BE2C (cell line): ENCODE measurements at regions not wholly inside any gene's neighbourhood (a gene's known extent, or its start where the extent isn't known, plus 50 kb on each side); places are given as distances from the start of the nearest gene placed in this dataset.

ENCODE experiments used
- DNase-seq: peaks from one replicate; pipeline ENCODE4 v3.0.0-alpha.2; 2020
- H3K27me3 ChIP-seq: fragments of 250-450 bp; sonication (Bioruptor Pico); 2 replicates; pipeline ENCODE4 v1.5.1; 2020; ENCODE audit warnings: mild to moderate bottlenecking
- H3K36me3 ChIP-seq: fragments of 250-450 bp; sonication (Bioruptor Pico); 2 replicates; pipeline ENCODE4 v1.5.1; 2020; ENCODE audit warnings: mild to moderate bottlenecking
- H3K4me1 ChIP-seq: fragments of 250-450 bp; sonication (Bioruptor Pico); 2 replicates; pipeline ENCODE4 v1.5.1; 2020
- H3K4me3 ChIP-seq: 2 replicates; pipeline ENCODE4 v1.5.1; 2011; ENCODE audit warnings: low read depth, low read length
- H3K9me3 ChIP-seq: fragments of 250-450 bp; sonication (Bioruptor Pico); 2 replicates; pipeline ENCODE4 v1.5.1; 2020
- TF ChIP-seq, protein P1 (sequence below): IDR thresholded peaks from 2 replicates; pipeline ENCODE4 v1.5.1; 2012; ENCODE audit warnings: mild to moderate bottlenecking, low read depth, low read length

DNA sequence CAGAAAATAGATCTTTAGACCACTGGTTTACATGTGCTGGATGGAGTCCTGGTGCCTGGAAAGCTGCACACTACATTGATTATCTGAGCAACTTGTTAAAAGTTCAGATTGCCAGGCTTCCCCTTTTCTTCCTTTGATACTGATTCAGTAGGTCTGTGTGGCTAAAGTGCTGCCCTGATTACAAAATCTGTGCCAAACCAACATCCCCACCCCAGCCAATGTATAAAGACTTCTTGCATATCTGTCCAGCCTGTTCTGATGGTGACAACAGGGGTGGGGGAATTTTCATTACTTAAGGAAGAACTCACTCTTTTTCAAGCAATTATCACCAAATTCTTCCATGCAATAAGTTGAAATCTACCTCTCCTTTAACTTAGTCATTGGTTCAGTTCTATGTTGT is 135.5 kb downstream of the TNFSF18 start:
- Histone ChIP-seq H3K36me3 (no peaks in the 10 kb centered on the region), H3K27me3 (no peaks in the 10 kb centered on the region), H3K4me1 (no peaks in the 10 kb centered on the region; the same call in 1 of the 2 replicates), H3K9me3 (no peaks in the 10 kb centered on the region), H3K4me3 (no peak overlapping the region)
- DNase-seq = no peak
- TF ChIP-seq, protein P1, sequence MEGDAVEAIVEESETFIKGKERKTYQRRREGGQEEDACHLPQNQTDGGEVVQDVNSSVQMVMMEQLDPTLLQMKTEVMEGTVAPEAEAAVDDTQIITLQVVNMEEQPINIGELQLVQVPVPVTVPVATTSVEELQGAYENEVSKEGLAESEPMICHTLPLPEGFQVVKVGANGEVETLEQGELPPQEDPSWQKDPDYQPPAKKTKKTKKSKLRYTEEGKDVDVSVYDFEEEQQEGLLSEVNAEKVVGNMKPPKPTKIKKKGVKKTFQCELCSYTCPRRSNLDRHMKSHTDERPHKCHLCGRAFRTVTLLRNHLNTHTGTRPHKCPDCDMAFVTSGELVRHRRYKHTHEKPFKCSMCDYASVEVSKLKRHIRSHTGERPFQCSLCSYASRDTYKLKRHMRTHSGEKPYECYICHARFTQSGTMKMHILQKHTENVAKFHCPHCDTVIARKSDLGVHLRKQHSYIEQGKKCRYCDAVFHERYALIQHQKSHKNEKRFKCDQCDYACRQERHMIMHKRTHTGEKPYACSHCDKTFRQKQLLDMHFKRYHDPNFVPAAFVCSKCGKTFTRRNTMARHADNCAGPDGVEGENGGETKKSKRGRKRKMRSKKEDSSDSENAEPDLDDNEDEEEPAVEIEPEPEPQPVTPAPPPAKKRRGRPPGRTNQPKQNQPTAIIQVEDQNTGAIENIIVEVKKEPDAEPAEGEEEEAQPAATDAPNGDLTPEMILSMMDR = no peak

DNA sequence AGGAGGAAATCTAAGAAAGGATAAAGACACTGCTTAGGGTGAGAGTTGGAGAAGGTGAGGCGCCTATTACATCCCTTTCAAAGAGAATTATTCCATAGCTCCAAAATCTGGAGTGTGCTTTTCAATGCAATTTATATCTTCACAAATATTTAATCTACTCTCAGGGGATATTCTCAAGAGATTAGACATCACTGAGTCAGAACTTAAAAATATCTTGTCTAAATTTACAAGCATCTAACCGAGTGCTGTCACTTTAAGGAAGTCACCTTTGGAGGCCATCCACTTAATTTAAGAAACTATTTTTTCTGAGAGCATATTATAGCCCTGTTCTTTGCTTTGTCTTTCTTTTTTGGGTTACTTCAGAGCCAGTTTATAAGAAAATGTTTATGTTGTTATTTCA is 134.6 kb downstream of the TNFSF18 start:
- no peaks in the 10 kb centered on the region for H3K9me3 ChIP-seq
- H3K36me3 ChIP-seq = no peaks in the 10 kb centered on the region
- no peaks in the 10 kb centered on the region; the same call in 1 of the 2 replicates for H3K4me1 ChIP-seq
- no peak for DNase-seq
- H3K4me3 ChIP-seq = no peak overlapping the region
- no peaks in the 10 kb centered on the region for H3K27me3 ChIP-seq
- TF ChIP-seq, protein P1 = no peak

GRCh38 chr1:172917972-172918371 is 132.8 kb downstream of the TNFSF18 start:
- DNase-seq = no peak
- Histone ChIP-seq H3K27me3 (no peaks in the 10 kb centered on the region), H3K9me3 (no peaks in the 10 kb centered on the region), H3K4me3 (no peak overlapping the region), H3K4me1 (no peaks in the 10 kb centered on the region), H3K36me3 (no peaks in the 10 kb centered on the region)
- TF ChIP-seq, protein P1 = no peak

DNA sequence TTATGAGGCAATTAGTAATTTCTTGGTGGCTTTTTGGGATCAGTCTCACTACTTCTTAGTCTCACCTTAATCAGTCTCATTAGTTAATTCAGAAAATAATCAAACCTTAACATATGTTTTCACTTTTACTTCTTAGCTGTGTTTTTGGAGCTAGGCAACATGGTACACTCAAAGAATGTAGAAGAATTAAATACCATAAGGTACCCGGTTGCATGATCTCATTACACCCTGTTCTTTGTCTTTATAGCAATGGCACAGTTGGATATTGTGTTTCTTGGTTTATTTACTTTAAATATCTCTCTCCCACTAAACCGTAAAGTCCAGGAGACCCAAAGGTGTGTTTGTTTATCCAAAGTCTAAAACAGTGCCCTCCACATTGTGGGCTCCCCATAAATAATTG is 132.3 kb downstream of the TNFSF18 start:
- TF ChIP-seq, protein P1 = no peak
- H3K27me3 ChIP-seq = no peaks in the 10 kb centered on the region
- no peak overlapping the region for H3K4me3 ChIP-seq
- no peaks in the 10 kb centered on the region for H3K4me1 ChIP-seq
- DNase-seq = no peak
- H3K36me3 ChIP-seq = no peaks in the 10 kb centered on the region
- no peaks in the 10 kb centered on the region for H3K9me3 ChIP-seq

GRCh38 chr1:172926070-172926469 is 124.7 kb downstream of the TNFSF18 start:
- Histone ChIP-seq H3K4me1 (peaks cover 9% of the 10 kb centered on the region), H3K4me3 (no peak overlapping the region), H3K36me3 (no peaks in the 10 kb centered on the region), H3K27me3 (no peaks in the 10 kb centered on the region), H3K9me3 (no peaks in the 10 kb centered on the region)
- TF ChIP-seq, protein P1 = no peak
- DNase-seq = no peak

DNA sequence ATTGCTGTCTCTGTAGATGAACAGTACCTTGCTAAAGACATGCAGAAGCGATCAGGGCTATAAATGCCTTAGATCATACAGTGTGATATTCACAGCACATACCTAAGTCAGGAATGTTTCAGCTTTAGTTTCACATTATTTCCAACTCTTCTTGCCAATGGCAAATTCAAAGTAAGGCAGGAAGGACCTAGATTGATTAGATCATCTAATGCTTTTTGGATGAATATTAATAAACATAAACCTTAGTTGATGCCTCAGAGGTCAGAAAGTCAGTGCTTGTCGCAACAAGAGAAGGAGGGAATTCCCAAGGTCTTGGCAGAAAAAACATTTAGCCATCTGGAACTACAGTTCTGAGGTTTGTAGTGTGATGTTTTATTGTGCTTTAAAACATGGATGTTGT is 122.3 kb downstream of the TNFSF18 start:
- TF ChIP-seq, protein P1 = no peak
- Histone ChIP-seq H3K27me3 (no peaks in the 10 kb centered on the region), H3K9me3 (no peaks in the 10 kb centered on the region), H3K4me3 (no peak overlapping the region), H3K36me3 (no peaks in the 10 kb centered on the region), H3K4me1 (peaks cover 19% of the 10 kb centered on the region)
- no peak for DNase-seq
